NCI-H1930 (cell line): ENCODE measurements at regions not wholly inside any gene's neighbourhood (a gene's known extent, or its start where the extent isn't known, plus 50 kb on each side); places are given as distances from the start of the nearest gene placed in this dataset.
A peak's percentile ranks its signal among the peaks of the same experiment; 100 is the strongest.
"Not testable (repeated sequence)": the region's sequence is repeated elsewhere in the genome, so short reads cannot be mapped to it uniquely, and the experiment has no call there.

Experiments used
- DNase-seq, 2 experiments: peaks; one replicate each; lab custom pipeline; 2025; lab: John Stamatoyannopoulos, UW

DNA sequence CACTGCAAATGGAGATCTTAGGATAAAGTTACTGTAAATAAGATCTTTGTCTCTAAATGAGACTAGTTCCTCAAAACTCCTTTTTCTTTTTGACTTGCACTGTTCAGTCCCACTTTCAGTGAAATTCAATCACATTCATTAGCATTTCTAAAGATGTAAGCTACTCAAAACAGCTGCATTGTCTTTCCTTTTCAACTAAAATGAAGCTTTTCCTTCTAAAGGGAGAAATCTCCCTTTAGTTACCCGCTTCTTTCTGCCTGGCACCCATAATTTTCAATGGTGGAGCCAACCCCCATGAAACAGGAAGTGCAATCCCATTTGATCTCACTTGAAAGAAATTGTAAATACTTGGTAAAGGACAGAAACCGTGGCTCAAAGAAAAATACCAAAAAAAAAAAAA, 387.4 kb upstream of the PKN2 start:
- no peak for DNase-seq

GRCh38 chr1:88298506-88298905, 385.6 kb upstream of the PKN2 start:
- DNase-seq, result no peak

- no peak for DNase-seq
Measured at GRCh38 chr1:88300752-88301263, 383.3 kb upstream of the PKN2 start.

DNA sequence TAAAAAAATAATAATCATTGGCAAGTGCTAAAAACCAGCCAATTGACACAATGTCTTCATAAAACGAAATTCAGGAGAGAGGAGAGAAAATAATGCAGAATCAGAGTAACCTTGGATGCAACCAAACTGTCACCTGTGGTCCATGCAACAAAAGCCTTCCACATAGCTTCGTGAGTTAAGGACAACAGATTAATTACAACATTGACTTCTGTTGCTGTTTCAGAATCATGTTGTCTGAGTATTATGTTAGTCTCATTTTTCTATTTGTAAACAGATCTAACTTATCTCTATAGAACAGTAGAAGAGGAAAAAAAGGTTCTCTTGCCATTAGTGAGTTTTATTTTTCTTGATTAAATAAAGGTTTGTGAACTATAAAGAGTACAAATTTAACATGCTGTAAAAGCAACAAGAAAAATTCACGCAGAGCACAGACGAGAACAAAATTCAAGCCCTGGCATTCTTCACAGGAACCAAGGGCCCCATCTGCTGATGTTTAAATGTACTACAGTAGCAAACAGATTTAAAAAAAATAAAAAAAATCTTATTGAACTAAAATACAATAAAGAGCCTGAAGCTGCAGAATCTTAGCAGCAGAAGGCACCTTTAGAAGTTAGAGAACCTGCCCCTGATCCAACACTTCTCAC, 381.1 kb upstream of the PKN2 start:
- DNase-seq, result no peak

GRCh38 chr1:88311265-88311664, 372.8 kb upstream of the PKN2 start:
- DNase-seq, result no peak

GRCh38 chr1:88311907-88312306, 372.2 kb upstream of the PKN2 start:
- no peak for DNase-seq

GRCh38 chr1:88317396-88317795, 366.7 kb upstream of the PKN2 start:
- DNase-seq, result no peak

- DNase-seq, result no peak
Measured at GRCh38 chr1:88318740-88319139, 365.3 kb upstream of the PKN2 start.

DNA sequence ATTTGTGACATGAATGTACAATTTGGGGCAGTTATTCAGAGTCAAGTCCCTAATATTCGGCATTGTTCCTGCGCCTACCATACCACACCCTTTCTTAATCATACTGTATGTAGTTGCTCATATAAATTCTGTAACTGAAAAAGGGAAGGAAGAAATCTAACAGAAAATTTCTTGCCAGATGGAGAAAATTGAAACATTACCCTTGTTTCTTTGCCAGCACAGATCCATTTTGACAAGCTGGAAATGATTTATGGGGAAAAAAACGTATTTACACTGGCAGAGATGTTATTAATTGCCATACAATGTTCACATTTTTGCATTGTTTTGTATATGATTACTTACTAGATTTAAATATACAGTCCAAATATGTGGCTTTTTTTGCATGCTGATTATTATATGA, 363.8 kb upstream of the PKN2 start:
- DNase-seq, result no peak

DNA sequence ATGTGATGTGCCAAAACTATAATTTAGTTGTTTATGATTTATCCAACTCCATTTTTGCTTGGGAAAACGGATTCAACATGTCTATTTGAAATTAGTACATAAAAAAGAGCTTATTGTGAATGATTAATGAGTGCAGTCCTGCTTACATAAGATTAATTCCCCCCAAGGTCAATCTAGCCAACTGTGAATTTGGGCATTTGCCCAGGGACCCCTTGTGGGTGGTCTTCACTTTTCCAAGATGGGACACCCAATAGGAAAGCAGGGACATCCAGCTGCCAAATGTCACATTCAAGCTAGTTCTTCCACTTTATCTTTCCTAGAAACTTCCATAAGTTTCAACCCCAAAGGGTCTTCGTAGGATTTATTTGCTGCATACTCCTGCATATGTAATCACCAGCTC, 362.4 kb upstream of the PKN2 start:
- no peak for DNase-seq

DNA sequence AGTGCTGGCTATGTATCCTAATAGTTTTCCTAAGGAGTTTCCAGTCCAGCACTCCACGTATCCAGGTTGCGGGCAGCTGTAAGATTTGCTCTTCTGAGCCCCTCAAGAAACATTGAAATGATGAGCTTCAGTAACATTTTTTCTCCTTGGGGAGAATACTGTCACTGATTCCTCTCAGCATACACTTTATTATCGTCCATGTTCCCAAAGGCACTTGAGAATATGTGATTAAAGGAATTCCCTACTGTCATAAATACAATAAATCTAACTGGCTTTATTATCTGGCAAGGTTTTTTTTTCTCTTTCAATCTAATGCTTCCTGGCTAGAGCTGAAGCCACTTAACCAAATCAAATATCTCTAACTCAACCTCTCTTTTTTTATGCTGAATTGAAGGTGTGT, 359.2 kb upstream of the PKN2 start:
- DNase-seq, result no peak

DNA sequence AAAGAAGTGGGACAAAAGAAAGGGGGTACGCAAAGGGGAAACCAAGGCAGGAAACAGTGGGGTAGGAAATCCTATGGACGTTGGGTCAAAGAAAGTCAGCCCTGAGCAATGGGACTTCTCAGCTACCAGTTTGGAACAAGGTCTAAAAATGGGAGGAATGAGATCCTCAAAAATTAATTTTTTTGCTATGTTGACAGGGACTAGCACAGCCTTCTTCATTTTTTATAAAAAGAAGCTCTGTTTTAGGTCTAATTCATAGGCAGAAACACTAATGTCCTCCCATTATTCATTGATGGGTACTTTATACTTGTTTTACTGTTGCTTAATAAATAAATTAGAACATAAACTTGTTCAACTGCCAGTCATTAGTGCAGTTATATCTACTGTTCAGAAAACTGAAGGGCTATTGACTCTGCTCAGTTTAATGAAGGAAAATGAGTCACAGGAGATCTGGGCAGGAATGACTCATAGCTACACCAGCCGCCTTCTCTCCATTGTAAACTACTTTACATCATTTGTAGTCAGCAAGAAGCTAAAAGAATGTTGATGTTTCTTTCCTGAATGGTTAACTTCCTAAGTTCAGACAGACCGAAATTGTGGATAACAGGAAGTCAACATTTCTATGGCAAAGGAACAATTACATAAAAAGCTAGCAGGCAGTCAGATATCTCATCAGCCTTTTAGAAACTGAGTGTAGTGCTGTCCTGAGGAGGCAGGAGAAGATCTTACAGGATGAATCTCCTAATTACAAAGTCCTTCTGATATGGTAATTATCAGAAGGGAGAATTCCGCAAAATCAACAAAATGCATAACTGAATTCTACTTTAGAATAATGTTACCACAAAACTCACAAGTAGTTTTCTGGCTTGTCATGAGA, 356.4 kb upstream of the PKN2 start:
- peak in 1 of 2 experiments; percentile 38 for DNase-seq

DNA sequence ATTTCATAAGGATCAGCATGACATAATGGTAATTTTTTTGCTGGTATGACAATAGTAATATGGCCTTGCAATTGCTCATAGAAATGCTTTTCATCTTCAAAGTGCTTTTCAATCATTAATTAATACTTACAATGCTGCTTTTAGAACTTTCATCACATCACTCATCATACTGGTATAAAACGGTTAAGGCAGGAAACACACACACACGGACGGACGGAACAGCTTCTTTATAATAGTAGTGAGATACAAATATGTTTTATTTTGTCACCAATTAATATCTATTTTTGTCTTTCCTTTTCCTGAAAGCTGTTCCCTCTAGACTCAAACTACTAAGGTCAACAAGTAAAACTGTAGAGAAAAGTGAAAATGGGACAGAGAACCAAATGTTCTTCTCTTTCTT, 353.9 kb upstream of the PKN2 start:
- DNase-seq, result no peak

GRCh38 chr1:88333086-88333695, 350.9 kb upstream of the PKN2 start:
- no peak for DNase-seq

DNA sequence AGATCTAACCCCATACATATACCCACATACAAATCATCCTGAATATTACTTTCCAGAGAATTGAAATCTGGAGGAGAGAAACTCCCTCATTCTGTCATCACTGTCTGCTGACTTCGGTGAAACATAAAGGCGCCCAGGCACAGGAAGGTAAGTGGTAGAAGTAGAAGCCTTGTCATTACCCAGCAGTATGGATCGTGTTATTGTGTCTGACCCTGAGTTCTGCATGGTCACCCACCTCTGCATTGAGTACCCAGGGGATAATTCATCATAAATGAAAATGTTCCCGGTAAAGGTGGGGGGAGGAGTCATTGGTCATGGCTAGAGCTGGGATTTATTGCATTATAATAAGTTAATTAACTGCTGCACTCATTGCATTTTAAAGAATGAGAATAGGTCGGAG, 342.6 kb upstream of the PKN2 start:
- DNase-seq, result no peak

GRCh38 chr1:88342081-88342480, 342.0 kb upstream of the PKN2 start:
- DNase-seq, result not testable (repeated sequence)

- DNase-seq, result no peak
Measured at GRCh38 chr1:88350648-88351047, 333.4 kb upstream of the PKN2 start.

DNA sequence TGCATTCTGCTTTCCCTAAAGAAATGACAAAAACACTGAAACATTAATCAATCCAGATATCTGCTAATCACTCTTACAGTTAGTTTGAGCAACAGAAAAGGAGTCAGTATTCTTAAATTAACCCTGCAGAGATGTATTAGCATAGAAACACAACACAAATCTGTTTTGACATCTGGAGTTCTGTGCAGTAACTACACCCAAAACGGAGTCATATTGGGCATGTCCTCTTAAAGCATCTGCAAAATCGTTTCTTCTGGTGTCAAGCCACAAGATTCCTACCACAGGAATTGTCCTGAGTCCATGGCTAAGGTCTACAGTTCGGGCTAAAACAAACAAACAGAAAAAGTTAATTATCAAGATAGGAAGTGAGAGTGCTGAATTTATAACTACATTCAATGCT, 332.1 kb upstream of the PKN2 start:
- DNase-seq, result no peak

DNA sequence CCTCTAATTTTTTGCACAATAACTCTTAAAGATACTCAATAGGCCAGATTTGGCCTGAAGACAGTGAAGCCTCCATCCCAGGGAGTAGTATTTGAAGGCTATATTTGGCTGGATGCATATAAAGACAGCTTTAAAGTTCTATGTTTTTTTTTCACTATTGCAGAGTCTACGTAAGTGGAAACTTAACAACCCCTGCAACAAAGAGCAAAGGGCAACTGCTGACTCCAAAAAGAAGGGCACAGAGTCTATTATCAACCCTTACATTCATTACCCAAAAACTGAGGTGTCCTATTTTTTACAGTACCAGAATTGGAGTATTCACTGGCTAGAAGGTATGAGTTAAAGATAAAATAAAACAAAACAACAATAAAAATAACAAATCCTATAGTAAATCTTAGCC, 329.8 kb upstream of the PKN2 start:
- no peak for DNase-seq

GRCh38 chr1:88357729-88358128, 326.3 kb upstream of the PKN2 start:
- no peak for DNase-seq

DNA sequence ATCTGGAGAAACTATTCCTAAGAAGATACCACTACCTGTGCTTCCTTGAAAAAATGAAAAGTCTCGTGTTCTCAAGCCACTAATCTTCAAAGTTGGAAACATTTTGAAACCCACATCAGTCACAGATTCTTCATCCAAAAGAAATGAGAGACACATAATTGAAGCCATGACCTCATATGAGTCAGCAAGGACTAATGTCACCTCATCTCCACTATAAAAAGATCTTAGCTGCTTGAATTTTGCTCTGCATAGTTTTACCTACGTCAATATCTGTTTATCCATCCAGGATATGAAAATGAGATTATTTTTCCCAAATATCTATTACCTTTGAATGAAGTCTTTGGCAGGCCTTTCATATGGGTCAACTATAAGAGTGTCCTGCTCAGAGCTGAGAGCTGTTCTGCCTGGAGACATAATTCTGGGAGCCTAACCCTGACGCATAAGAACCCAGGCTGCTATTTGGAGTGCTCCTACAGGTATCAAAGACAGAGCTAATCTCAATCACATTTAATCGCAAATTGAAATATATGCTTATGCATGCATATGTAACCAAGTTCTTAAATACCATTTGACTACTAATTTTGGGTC, 312.5 kb upstream of the PKN2 start:
- DNase-seq, result no peak

GRCh38 chr1:88375977-88376376, 308.1 kb upstream of the PKN2 start:
- DNase-seq, result no peak

GRCh38 chr1:88376421-88376820, 307.7 kb upstream of the PKN2 start:
- DNase-seq, result no peak
